ENCODE measurements at regions not wholly inside any gene's neighbourhood (a gene's known extent, or its start where the extent isn't known, plus 50 kb on each side); places are given as distances from the start of the nearest gene placed in this dataset.

- no peak for TF ChIP-seq ATF3 (IDR thresholded peaks at IDR 0.05; ENCODE audit: borderline replicate concordance, extremely low read depth, low read depth, low read length)
These were observed 1428.6 kb downstream of the MAT2B start (continued) for GRCh38 chr5:164934039-164934438.

DNA sequence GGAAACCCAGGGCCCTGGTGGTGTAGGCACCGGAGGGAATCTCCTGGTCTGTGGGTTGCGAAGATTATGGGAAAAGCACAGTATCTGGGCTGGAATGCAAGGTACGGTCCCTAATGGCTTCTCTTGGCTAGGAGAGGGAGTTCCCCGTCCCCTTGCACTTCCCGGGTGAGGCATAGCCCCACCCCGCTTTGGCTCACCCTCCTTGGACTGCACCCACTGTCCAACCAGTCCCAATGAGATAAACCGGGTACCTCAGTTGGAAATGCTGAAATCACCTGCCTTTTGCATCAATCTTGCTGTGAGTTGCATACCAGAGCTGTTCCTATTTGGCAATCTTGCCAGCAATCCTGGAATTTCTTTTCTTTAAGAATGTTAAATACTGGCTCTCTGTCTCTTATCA lies 1429.1 kb downstream of the MAT2B start:
- ChIA-PET RAD21 (ENCODE audit: unreplicated experiment) (no interaction called here), SMC1A (ENCODE audit: uncharacterized antibody, unreplicated experiment) (interaction anchor here (1.5 to 1.6 kb wide), 2 partner anchors 189 to 205 kb away, joined by 3 to 4 read pairs; no protein-coding TSS in a partner anchor), CTCF (no interaction called here), POLR2A (no interaction called here)
- DNase-seq (ENCODE audit: low read depth, low spot score): no peak
- no peak for ATAC-seq
- no peaks in the 10 kb centered on the region for H3K4me1 ChIP-seq (ENCODE audit: control insufficient read depth, insufficient read depth, low read length)
- H3K9ac ChIP-seq (ENCODE audit: control insufficient read depth, insufficient read depth, low read length): no peak overlapping the region
- WGBS (ENCODE audit: insufficient coverage, insufficient replicate concordance, low lambda C conversion rate, missing lambda C conversion rate): 36% methylated on average over 7 of the region's 7 CpGs
- no peaks in the 10 kb centered on the region for H3K36me3 ChIP-seq (ENCODE audit: control insufficient read depth in 2 of 2, insufficient read depth in 2 of 2, low read length in 1 of 2)
- H4K20me1 ChIP-seq (ENCODE audit: control insufficient read depth, insufficient read depth): no peaks in the 10 kb centered on the region
- intact Hi-C loops (cut with micrococcal nuclease; ENCODE audit: unreplicated experiment) (no loop called here), in situ Hi-C loops (cut with MboI) (no loop called here)
- H3K27me3 ChIP-seq (replicated peaks in 1 of 2; ENCODE audit: control insufficient read depth in 2 of 2, insufficient read depth in 2 of 2, low read length in 1 of 2): no peaks in the 10 kb centered on the region
- no peak overlapping the region for H3K27ac ChIP-seq (ENCODE audit: control insufficient read depth, insufficient read depth)
- H2AFZ ChIP-seq (ENCODE audit: control insufficient read depth, low read depth, low read length): no peak overlapping the region
- H3K9me3 ChIP-seq (replicated peaks; ENCODE audit: control insufficient read depth, insufficient read depth, low read length): no peaks in the 10 kb centered on the region
- no peak overlapping the region for H3K4me2 ChIP-seq (ENCODE audit: control insufficient read depth, insufficient read depth)
- no peaks in the 10 kb centered on the region for H3K79me2 ChIP-seq (ENCODE audit: control insufficient read depth, insufficient read depth, low read length)
- H3K4me3 ChIP-seq: no peak overlapping the region
- no peak for FAIRE-seq
- no TSS peak for BruUV-seq (replicated peaks)
- TF ChIP-seq MYB (IDR thresholded peaks at IDR 0.05; ENCODE audit: borderline replicate concordance, low read depth, low read length) (no peak), POU2F2 (IDR thresholded peaks at IDR 0.05; ENCODE audit: borderline replicate concordance, low read depth, low read length) (no peak), SIN3A (IDR thresholded peaks at IDR 0.05; ENCODE audit: low read depth, low read length) (no peak), RAD21 (IDR thresholded peaks at IDR 0.05; ENCODE audit: insufficient read depth, low read depth, low read length) (no peak), ESRRA (IDR thresholded peaks at IDR 0.05; ENCODE audit: low read length) (no peak), GATAD2B (conservative IDR thresholded peaks at IDR 0.05; ENCODE audit: low read depth) (no peak), YBX1 (IDR thresholded peaks at IDR 0.05) (no peak), STAT1 (conservative IDR thresholded peaks at IDR 0.05) (no peak)
- TF ChIP-seq, protein P1, sequence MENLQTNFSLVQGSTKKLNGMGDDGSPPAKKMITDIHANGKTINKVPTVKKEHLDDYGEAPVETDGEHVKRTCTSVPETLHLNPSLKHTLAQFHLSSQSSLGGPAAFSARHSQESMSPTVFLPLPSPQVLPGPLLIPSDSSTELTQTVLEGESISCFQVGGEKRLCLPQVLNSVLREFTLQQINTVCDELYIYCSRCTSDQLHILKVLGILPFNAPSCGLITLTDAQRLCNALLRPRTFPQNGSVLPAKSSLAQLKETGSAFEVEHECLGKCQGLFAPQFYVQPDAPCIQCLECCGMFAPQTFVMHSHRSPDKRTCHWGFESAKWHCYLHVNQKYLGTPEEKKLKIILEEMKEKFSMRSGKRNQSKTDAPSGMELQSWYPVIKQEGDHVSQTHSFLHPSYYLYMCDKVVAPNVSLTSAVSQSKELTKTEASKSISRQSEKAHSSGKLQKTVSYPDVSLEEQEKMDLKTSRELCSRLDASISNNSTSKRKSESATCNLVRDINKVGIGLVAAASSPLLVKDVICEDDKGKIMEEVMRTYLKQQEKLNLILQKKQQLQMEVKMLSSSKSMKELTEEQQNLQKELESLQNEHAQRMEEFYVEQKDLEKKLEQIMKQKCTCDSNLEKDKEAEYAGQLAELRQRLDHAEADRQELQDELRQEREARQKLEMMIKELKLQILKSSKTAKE (IDR thresholded peaks at IDR 0.05; ENCODE audit: low read depth, poor library complexity, severe bottlenecking): no peak
- TF ChIP-seq, protein P2, sequence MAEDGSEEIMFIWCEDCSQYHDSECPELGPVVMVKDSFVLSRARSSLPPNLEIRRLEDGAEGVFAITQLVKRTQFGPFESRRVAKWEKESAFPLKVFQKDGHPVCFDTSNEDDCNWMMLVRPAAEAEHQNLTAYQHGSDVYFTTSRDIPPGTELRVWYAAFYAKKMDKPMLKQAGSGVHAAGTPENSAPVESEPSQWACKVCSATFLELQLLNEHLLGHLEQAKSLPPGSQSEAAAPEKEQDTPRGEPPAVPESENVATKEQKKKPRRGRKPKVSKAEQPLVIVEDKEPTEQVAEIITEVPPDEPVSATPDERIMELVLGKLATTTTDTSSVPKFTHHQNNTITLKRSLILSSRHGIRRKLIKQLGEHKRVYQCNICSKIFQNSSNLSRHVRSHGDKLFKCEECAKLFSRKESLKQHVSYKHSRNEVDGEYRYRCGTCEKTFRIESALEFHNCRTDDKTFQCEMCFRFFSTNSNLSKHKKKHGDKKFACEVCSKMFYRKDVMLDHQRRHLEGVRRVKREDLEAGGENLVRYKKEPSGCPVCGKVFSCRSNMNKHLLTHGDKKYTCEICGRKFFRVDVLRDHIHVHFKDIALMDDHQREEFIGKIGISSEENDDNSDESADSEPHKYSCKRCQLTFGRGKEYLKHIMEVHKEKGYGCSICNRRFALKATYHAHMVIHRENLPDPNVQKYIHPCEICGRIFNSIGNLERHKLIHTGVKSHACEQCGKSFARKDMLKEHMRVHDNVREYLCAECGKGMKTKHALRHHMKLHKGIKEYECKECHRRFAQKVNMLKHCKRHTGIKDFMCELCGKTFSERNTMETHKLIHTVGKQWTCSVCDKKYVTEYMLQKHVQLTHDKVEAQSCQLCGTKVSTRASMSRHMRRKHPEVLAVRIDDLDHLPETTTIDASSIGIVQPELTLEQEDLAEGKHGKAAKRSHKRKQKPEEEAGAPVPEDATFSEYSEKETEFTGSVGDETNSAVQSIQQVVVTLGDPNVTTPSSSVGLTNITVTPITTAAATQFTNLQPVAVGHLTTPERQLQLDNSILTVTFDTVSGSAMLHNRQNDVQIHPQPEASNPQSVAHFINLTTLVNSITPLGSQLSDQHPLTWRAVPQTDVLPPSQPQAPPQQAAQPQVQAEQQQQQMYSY (CRISPR knock-in tag; IDR thresholded peaks at IDR 0.05): no peak
- TF ChIP-seq, protein P3, sequence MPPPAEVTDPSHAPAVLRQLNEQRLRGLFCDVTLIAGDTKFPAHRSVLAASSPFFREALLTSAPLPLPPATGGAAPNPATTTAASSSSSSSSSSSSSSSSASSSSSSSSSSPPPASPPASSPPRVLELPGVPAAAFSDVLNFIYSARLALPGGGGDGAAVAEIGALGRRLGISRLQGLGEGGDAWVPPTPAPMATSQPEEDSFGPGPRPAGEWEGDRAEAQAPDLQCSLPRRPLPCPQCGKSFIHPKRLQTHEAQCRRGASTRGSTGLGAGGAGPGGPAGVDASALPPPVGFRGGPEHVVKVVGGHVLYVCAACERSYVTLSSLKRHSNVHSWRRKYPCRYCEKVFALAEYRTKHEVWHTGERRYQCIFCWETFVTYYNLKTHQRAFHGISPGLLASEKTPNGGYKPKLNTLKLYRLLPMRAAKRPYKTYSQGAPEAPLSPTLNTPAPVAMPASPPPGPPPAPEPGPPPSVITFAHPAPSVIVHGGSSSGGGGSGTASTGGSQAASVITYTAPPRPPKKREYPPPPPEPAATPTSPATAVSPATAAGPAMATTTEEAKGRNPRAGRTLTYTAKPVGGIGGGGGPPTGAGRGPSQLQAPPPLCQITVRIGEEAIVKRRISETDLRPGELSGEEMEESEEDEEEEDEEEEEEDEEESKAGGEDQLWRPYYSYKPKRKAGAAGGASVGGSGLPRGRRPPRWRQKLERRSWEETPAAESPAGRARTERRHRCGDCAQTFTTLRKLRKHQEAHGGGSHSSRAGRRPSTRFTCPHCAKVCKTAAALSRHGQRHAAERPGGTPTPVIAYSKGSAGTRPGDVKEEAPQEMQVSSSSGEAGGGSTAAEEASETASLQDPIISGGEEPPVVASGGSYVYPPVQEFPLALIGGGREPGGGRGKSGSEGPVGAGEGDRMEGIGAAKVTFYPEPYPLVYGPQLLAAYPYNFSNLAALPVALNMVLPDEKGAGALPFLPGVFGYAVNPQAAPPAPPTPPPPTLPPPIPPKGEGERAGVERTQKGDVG (CRISPR knock-in tag; IDR thresholded peaks at IDR 0.05): no peak

All from GM12878 (cell line).